ENCODE measurements at regions not wholly inside any gene's neighbourhood (a gene's known extent, or its start where the extent isn't known, plus 50 kb on each side); places are given as distances from the start of the nearest gene placed in this dataset.

DNA sequence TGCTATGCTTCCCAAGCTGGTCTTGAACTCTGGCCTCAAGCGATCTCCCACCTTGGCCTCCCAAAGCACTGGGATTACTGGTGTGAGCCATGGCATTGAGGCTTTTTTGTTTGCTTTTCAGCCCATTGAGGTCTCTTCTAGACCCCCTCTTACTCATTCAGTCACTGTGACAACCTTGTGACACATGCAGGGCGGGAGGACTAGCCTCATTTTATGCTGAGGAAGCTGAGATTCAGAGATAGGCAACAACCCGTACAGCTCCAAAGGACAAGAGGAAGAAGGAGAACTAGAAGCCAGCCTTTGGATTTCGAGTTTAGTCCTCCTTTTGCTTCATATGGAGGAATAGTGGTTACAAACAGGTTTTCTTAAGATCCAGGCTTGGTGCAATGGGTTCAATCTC, 83.9 kb upstream of the WDR26 start:
- CTCF ChIA-PET (ENCODE audit: partially characterized antibody) = interaction anchor here (0.8 to 11.0 kb wide), 6 partner anchors 8 to 333 kb away, joined by 3 to 144 read pairs (median 4); no protein-coding TSS in a partner anchor
- H3K56ac ChIP-seq (replicated peaks; ENCODE audit: insufficient read length, low read depth, low read length) = no peak overlapping the region
- TF ChIP-seq CBX8 (IDR thresholded peaks at IDR 0.05; ENCODE audit: borderline replicate concordance, low read depth, low read length) = no peak
- TF ChIP-seq TEAD4 (IDR thresholded peaks at IDR 0.05; ENCODE audit: low read depth, low read length) = no peak
- TF ChIP-seq SAP30 (IDR thresholded peaks at IDR 0.05; ENCODE audit: insufficient read depth, insufficient replicate concordance, low read length) = no peak
- TF ChIP-seq, protein P1, sequence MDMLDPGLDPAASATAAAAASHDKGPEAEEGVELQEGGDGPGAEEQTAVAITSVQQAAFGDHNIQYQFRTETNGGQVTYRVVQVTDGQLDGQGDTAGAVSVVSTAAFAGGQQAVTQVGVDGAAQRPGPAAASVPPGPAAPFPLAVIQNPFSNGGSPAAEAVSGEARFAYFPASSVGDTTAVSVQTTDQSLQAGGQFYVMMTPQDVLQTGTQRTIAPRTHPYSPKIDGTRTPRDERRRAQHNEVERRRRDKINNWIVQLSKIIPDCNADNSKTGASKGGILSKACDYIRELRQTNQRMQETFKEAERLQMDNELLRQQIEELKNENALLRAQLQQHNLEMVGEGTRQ (IDR thresholded peaks at IDR 0.05; ENCODE audit: low read length) = no peak
- no peak for TF ChIP-seq MAX (IDR thresholded peaks at IDR 0.05)
- TF ChIP-seq SIX5 (IDR thresholded peaks at IDR 0.05; ENCODE audit: low read depth, low read length) = no peak
- TF ChIP-seq HDAC6 (IDR thresholded peaks at IDR 0.05; ENCODE audit: low read depth, low read length) = no peak
- no peak for TF ChIP-seq KDM1A (IDR thresholded peaks at IDR 0.05; ENCODE audit: borderline replicate concordance, low read length)
- TF ChIP-seq ATF3 (IDR thresholded peaks at IDR 0.05; ENCODE audit: insufficient read depth, low read depth, low read length) = no peak
- no peak for TF ChIP-seq JUND (IDR thresholded peaks at IDR 0.05; ENCODE audit: low read length)
- TF ChIP-seq RBBP5 (IDR thresholded peaks at IDR 0.05; ENCODE audit: borderline replicate concordance, low read depth, low read length) = no peak
- TF ChIP-seq BACH1 (IDR thresholded peaks at IDR 0.05; ENCODE audit: low read length) = no peak
- TF ChIP-seq EGR1 (IDR thresholded peaks at IDR 0.05; ENCODE audit: borderline replicate concordance, low read depth, low read length) = no peak

More for the DNA sequence above, 83.9 kb upstream of the WDR26 start:
- no peak overlapping the region for H3K14ac ChIP-seq (ENCODE audit: insufficient read length)
- no peak overlapping the region for H2BK20ac ChIP-seq (ENCODE audit: low read length)
- H3K79me2 ChIP-seq (ENCODE audit: control insufficient read depth in 1 of 2, insufficient read depth in 2 of 2, low read length in 2 of 2) = no peaks in the 10 kb centered on the region
- POLR2A ChIA-PET (ENCODE audit: partially characterized antibody) = interaction anchor here (1.2 kb wide), 1 partner anchor 14 kb away, joined by 3 read pairs; no protein-coding TSS in a partner anchor
- no peak overlapping the region for H2BK12ac ChIP-seq (ENCODE audit: low read depth, low read length)
- 94% methylated on average over 4 of the region's 4 CpGs; no CpG with 5 or more reads in 1 of the 2 experiments for WGBS, 2 experiments (ENCODE audit: extremely low coverage in 1 of 2, insufficient coverage in 1 of 2, insufficient read length in 1 of 2, insufficient replicate concordance in 2 of 2, low coverage in 1 of 2, low lambda C conversion rate in 2 of 2, missing lambda C conversion rate in 1 of 2)
- H3K27ac ChIP-seq (ENCODE audit: low read depth, low read length) = no peak overlapping the region
- H4K91ac ChIP-seq (replicated peaks; ENCODE audit: insufficient read length, low read length) = no peak overlapping the region
- H3K4me2 ChIP-seq (ENCODE audit: insufficient read depth in 1 of 2, low read depth in 2 of 2, low read length in 2 of 2) = no peak overlapping the region
- H2AK5ac ChIP-seq (ENCODE audit: low read depth, low read length) = no peak overlapping the region
- no peaks in the 10 kb centered on the region; a peak in 1 of 4 replicates for H3K9me3 ChIP-seq (ENCODE audit: insufficient read depth in 2 of 2, low read depth in 1 of 2, low read length in 1 of 2)
- no peak overlapping the region for H3K4ac ChIP-seq (replicated peaks; ENCODE audit: insufficient read length, low read depth, low read length)
- H4K5ac ChIP-seq (ENCODE audit: insufficient read length, low read depth, low read length) = no peak overlapping the region
- no peak overlapping the region for H4K8ac ChIP-seq (ENCODE audit: extremely low read depth, insufficient read depth, low read length)
- H3K23me2 ChIP-seq (ENCODE audit: low read depth, low read length) = no peaks in the 10 kb centered on the region
- peaks cover 0 to 1% (median 0%) of the 10 kb centered on the region in 4 experiments; a peak in 2 of 7 replicates for H3K4me1 ChIP-seq (replicated peaks in 1 of 4; ENCODE audit: control insufficient read depth in 3 of 4, insufficient read depth in 4 of 4, low read length in 3 of 4)
- H4K20me1 ChIP-seq (replicated peaks in 1 of 2; ENCODE audit: control insufficient read depth in 1 of 2, insufficient read depth in 2 of 2, low read length in 2 of 2) = no peaks in the 10 kb centered on the region
- H2AFZ ChIP-seq (ENCODE audit: low read length) = no peak overlapping the region
- no peak overlapping the region for H2BK5ac ChIP-seq (ENCODE audit: low read depth, low read length)
- no peak overlapping the region for H3K9ac ChIP-seq (replicated peaks in 1 of 4; ENCODE audit: extremely low read depth in 1 of 4, low read depth in 3 of 4, low read length in 3 of 4)
- DNase-seq (ENCODE audit: low read depth in 1 of 2, low spot score in 2 of 2) (no peak), FAIRE-seq (no peak)
- no peaks in the 10 kb centered on the region for H3K79me1 ChIP-seq (ENCODE audit: low read depth, low read length)
- no peak overlapping the region for H2BK15ac ChIP-seq (ENCODE audit: low read length)
- no peak overlapping the region for H2BK120ac ChIP-seq (replicated peaks; ENCODE audit: low read depth, low read length)
- no peak overlapping the region for H3K23ac ChIP-seq (ENCODE audit: insufficient read length)
- no peak overlapping the region for H3K4me3 ChIP-seq (ENCODE audit: extremely low read depth in 1 of 4, insufficient read depth in 2 of 4, low read depth in 3 of 4, low read length in 4 of 4)
- no peaks in the 10 kb centered on the region for H3K27me3 ChIP-seq (replicated peaks in 1 of 4; ENCODE audit: control insufficient read depth in 3 of 4, extremely low read depth in 1 of 4, insufficient read depth in 3 of 4, low read length in 3 of 4)
- no peaks in the 10 kb centered on the region for H3K36me3 ChIP-seq (ENCODE audit: control insufficient read depth in 2 of 4, insufficient read depth in 4 of 4, low read length in 3 of 4)
- H3K18ac ChIP-seq (ENCODE audit: extremely low read depth, low read length) = no peak overlapping the region

Measured in H1 (cell line).